ENCODE measurements at regions not wholly inside any gene's neighbourhood (a gene's known extent, or its start where the extent isn't known, plus 50 kb on each side); places are given as distances from the start of the nearest gene placed in this dataset.

GRCh38 chr4:59024257-59024656 lies 1914.1 kb upstream of the IGFBP7 start:
- H3K27me3 Mint-ChIP-seq (ENCODE audit: low read depth, unreplicated experiment), result no peaks in the 10 kb centered on the region
- peaks cover 5% of the 10 kb centered on the region for H3K9me3 Mint-ChIP-seq (ENCODE audit: unreplicated experiment)
- H3K36me3 ChIP-seq (ENCODE audit: insufficient read depth, low read length), result no peaks in the 10 kb centered on the region
- no peaks in the 10 kb centered on the region for H3K79me2 ChIP-seq (ENCODE audit: insufficient read depth, low read length)
- no peak overlapping the region for H3K27ac Mint-ChIP-seq (ENCODE audit: unreplicated experiment)
- H3K4me3 Mint-ChIP-seq (ENCODE audit: unreplicated experiment), result no peak overlapping the region
- no peaks in the 10 kb centered on the region for H3K9me3 ChIP-seq (ENCODE audit: insufficient read depth, low read depth, low read length)
- no peaks in the 10 kb centered on the region for H3K4me1 ChIP-seq (ENCODE audit: insufficient read depth, low read length)
- no peak for DNase-seq (ENCODE audit: low read depth)
- no peak for FAIRE-seq
- H3K27ac ChIP-seq (ENCODE audit: low read depth, low read length), result no peak overlapping the region
- TF ChIP-seq CTCF (IDR thresholded peaks at IDR 0.05; ENCODE audit: insufficient read depth, low read depth, low read length) (no peak), EZH2 (IDR thresholded peaks at IDR 0.05; ENCODE audit: insufficient read depth, low read length) (no peak)
- H3K4me2 ChIP-seq (ENCODE audit: low read length), result no peak overlapping the region
- H3K9ac ChIP-seq (ENCODE audit: low read length), result no peak overlapping the region
- no peaks in the 10 kb centered on the region for H4K20me1 ChIP-seq (ENCODE audit: insufficient read depth, low read length)
- no peak overlapping the region for H2AFZ ChIP-seq (ENCODE audit: low read depth, low read length)
- H3K4me3 ChIP-seq (ENCODE audit: insufficient read depth, low read depth, low read length), result no peak overlapping the region
- no peaks in the 10 kb centered on the region for H3K27me3 ChIP-seq (ENCODE audit: insufficient read depth, low read length)
- no peaks in the 10 kb centered on the region for H3K36me3 Mint-ChIP-seq (ENCODE audit: low read depth, unreplicated experiment)
- peaks cover 6% of the 10 kb centered on the region for H3K4me1 Mint-ChIP-seq (ENCODE audit: low read depth, unreplicated experiment)

GRCh38 chr4:59037812-59038211 lies 1927.6 kb upstream of the IGFBP7 start:
- Mint-ChIP-seq H3K27ac (ENCODE audit: unreplicated experiment) (no peak overlapping the region), H3K27me3 (ENCODE audit: low read depth, unreplicated experiment) (no peaks in the 10 kb centered on the region), H3K36me3 (ENCODE audit: low read depth, unreplicated experiment) (no peaks in the 10 kb centered on the region), H3K4me3 (ENCODE audit: unreplicated experiment) (no peak overlapping the region), H3K4me1 (ENCODE audit: low read depth, unreplicated experiment) (no peaks in the 10 kb centered on the region), H3K9me3 (ENCODE audit: unreplicated experiment) (no peaks in the 10 kb centered on the region)
- Histone ChIP-seq H3K36me3 (ENCODE audit: insufficient read depth, low read length) (no peaks in the 10 kb centered on the region), H4K20me1 (ENCODE audit: insufficient read depth, low read length) (no peaks in the 10 kb centered on the region), H3K9ac (ENCODE audit: low read length) (no peak overlapping the region), H3K79me2 (ENCODE audit: insufficient read depth, low read length) (no peaks in the 10 kb centered on the region), H3K4me1 (ENCODE audit: insufficient read depth, low read length) (no peaks in the 10 kb centered on the region), H3K4me3 (ENCODE audit: insufficient read depth, low read depth, low read length) (no peak overlapping the region), H2AFZ (ENCODE audit: low read depth, low read length) (no peak overlapping the region), H3K9me3 (ENCODE audit: insufficient read depth, low read depth, low read length) (no peaks in the 10 kb centered on the region), H3K27me3 (ENCODE audit: insufficient read depth, low read length) (no peaks in the 10 kb centered on the region), H3K4me2 (ENCODE audit: low read length) (no peak overlapping the region), H3K27ac (ENCODE audit: low read depth, low read length) (no peak overlapping the region)
- no peak for DNase-seq (ENCODE audit: low read depth)
- no peak for FAIRE-seq
- TF ChIP-seq CTCF (IDR thresholded peaks at IDR 0.05; ENCODE audit: insufficient read depth, low read depth, low read length), result no peak
- no peak for TF ChIP-seq EZH2 (IDR thresholded peaks at IDR 0.05; ENCODE audit: insufficient read depth, low read length)

- Mint-ChIP-seq H3K4me3 (ENCODE audit: unreplicated experiment) (no peak overlapping the region), H3K4me1 (ENCODE audit: low read depth, unreplicated experiment) (no peaks in the 10 kb centered on the region), H3K27ac (ENCODE audit: unreplicated experiment) (no peak overlapping the region), H3K36me3 (ENCODE audit: low read depth, unreplicated experiment) (no peaks in the 10 kb centered on the region), H3K9me3 (ENCODE audit: unreplicated experiment) (no peaks in the 10 kb centered on the region), H3K27me3 (ENCODE audit: low read depth, unreplicated experiment) (no peaks in the 10 kb centered on the region)
- no peaks in the 10 kb centered on the region for H3K79me2 ChIP-seq (ENCODE audit: insufficient read depth, low read length)
- no peak overlapping the region for H3K9ac ChIP-seq (ENCODE audit: low read length)
- no peak for DNase-seq (ENCODE audit: low read depth)
- no peaks in the 10 kb centered on the region for H3K36me3 ChIP-seq (ENCODE audit: insufficient read depth, low read length)
- no peak overlapping the region for H3K27ac ChIP-seq (ENCODE audit: low read depth, low read length)
- H3K4me2 ChIP-seq (ENCODE audit: low read length), result no peak overlapping the region
- H3K27me3 ChIP-seq (ENCODE audit: insufficient read depth, low read length), result no peaks in the 10 kb centered on the region
- no peak overlapping the region for H2AFZ ChIP-seq (ENCODE audit: low read depth, low read length)
- FAIRE-seq, result no peak
- no peaks in the 10 kb centered on the region for H3K9me3 ChIP-seq (ENCODE audit: insufficient read depth, low read depth, low read length)
- TF ChIP-seq EZH2 (IDR thresholded peaks at IDR 0.05; ENCODE audit: insufficient read depth, low read length), result no peak
- TF ChIP-seq CTCF (IDR thresholded peaks at IDR 0.05; ENCODE audit: insufficient read depth, low read depth, low read length), result no peak
- H4K20me1 ChIP-seq (ENCODE audit: insufficient read depth, low read length), result no peaks in the 10 kb centered on the region
- H3K4me3 ChIP-seq (ENCODE audit: insufficient read depth, low read depth, low read length), result no peak overlapping the region
- no peaks in the 10 kb centered on the region for H3K4me1 ChIP-seq (ENCODE audit: insufficient read depth, low read length)
These were observed 1928.9 kb upstream of the IGFBP7 start for GRCh38 chr4:59039046-59039445.

All from astrocyte (in vitro differentiated cells and primary cell).